CD4-positive, alpha-beta T cell (primary cell): ENCODE measurements at regions not wholly inside any gene's neighbourhood (a gene's known extent, or its start where the extent isn't known, plus 50 kb on each side); places are given as distances from the start of the nearest gene placed in this dataset.

Source experiments
- ATAC-seq: fragments of 200-7000 bp; cut with Tn5 transposase; one replicate; pipeline ENCODE4 v1.10.0; 2022; ENCODE audit warnings: mild to moderate bottlenecking; ENCODE audit not compliant: poor library complexity
- CTCF ChIA-PET: fragments of 350-600 bp; sonication (Branson Sonifier 250); formaldehyde crosslinking; loops from one replicate; lab custom pipeline; 2021; ENCODE audit warnings: antibody characterized with exemption, inconsistent platforms; lab: Charles Lee
- POLR2A ChIA-PET: fragments of 350-600 bp; sonication (Branson Sonifier 250); formaldehyde crosslinking; loops from one replicate; lab custom pipeline; 2021; ENCODE audit warnings: antibody characterized with exemption, inconsistent platforms; lab: Charles Lee
- DNase-seq, 14 experiments: peaks; one replicate each; pipeline ENCODE4 v3.0.0-alpha.2; 2013 to 2020; ENCODE audit warnings: mixed read lengths in 2 of 14
- H3K27ac ChIP-seq, 2 donors: one replicate each; pipeline versions ENCODE4 v1.5.1 to v1.7.0; 2013; ENCODE audit warnings: low read length in 2 of 2, low read depth in 1 of 2, mild to moderate bottlenecking in 1 of 2
- H3K27me3 ChIP-seq, 2 experiments: 1 replicate in 1 of 2; 2 replicates in 1 of 2; pipeline versions ENCODE4 v1.6.1 to v1.7.0; 2013; ENCODE audit warnings: low read length in 2 of 2, control low read depth in 1 of 2, mild to moderate bottlenecking in 1 of 2, moderate library complexity in 1 of 2; ENCODE audit not compliant: insufficient read depth in 2 of 2, control insufficient read depth in 1 of 2
- H3K36me3 ChIP-seq: one replicate; pipeline ENCODE4 v1.6.1; 2013; ENCODE audit warnings: low read length, control low read depth; ENCODE audit not compliant: insufficient read depth
- H3K4me1 ChIP-seq: one replicate; pipeline ENCODE4 v1.6.1; 2013; ENCODE audit warnings: low read length, control low read depth; ENCODE audit not compliant: insufficient read depth
- H3K4me3 ChIP-seq: one replicate; pipeline ENCODE4 v1.5.1; 2013; ENCODE audit warnings: mild to moderate bottlenecking, low read length, moderate library complexity
- H3K9me3 ChIP-seq, 2 experiments: 1 replicate in 1 of 2; 2 replicates in 1 of 2; pipeline versions ENCODE4 v1.6.1 to v1.7.0; 2013; ENCODE audit warnings: low read length in 2 of 2, mild to moderate bottlenecking in 2 of 2, control low read depth in 1 of 2, moderate library complexity in 1 of 2; ENCODE audit not compliant: control insufficient read depth in 1 of 2, insufficient read depth in 1 of 2
- H3K27ac Mint-ChIP-seq: one replicate; pipeline ENCODE4 v1.8.0; 2020; ENCODE audit warnings: mixed read lengths
- H3K27me3 Mint-ChIP-seq: one replicate; pipeline ENCODE4 v1.8.0; 2021; ENCODE audit warnings: mixed read lengths
- H3K36me3 Mint-ChIP-seq: one replicate; pipeline ENCODE4 v1.8.0; 2021; ENCODE audit warnings: low read depth, mixed read lengths
- H3K4me1 Mint-ChIP-seq: one replicate; pipeline ENCODE4 v1.8.0; 2021; ENCODE audit warnings: low read depth, mixed read lengths
- H3K4me3 Mint-ChIP-seq: one replicate; pipeline ENCODE4 v1.8.0; 2020; ENCODE audit warnings: mild to moderate bottlenecking, mixed read lengths
- H3K9me3 Mint-ChIP-seq: one replicate; pipeline ENCODE4 v1.8.0; 2020; ENCODE audit warnings: mixed read lengths
- CTCF ChIP-seq: fragments of 200-600 bp; IDR thresholded peaks from one replicate; pipeline ENCODE4 v1.8.0; 2022; ENCODE audit warnings: antibody characterized with exemption, mild to moderate bottlenecking
- intact Hi-C, 2 experiments: fragments of 100-400 bp; cut with DNase I in 1 of 2; cut with micrococcal nuclease in 1 of 2; formaldehyde crosslinking; loops; one replicate each; pipeline versions ENCODE4 v1.15.1 to v1.9.0; 2023 to 2025; cut with DNase I, micrococcal nuclease

DNA sequence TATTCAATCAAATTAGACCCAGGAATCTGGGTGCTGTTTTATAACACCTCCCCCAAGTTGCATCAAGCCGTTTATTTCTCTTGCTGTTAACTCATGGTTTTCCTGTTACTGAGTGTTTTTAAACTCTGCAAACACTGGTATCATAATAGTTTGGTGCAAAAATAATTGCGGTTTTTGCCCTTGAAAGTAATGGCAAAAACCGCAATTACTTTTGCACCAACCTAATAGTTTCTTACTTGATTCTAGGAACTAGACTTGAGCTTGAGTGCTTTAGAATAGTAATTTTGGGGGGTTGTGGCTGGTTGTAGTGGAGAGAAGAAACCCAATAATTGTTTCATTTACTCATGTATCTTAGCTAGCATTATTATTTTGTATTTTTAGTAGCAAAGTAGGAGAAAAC lies 156.6 kb downstream of the FHIP1A start:
- ChIA-PET POLR2A (no interaction called here), CTCF (no interaction called here)

GRCh38 chr4:151566053-151566452 lies 157.1 kb downstream of the FHIP1A start:
- Histone ChIP-seq H3K9me3 (no peaks in the 10 kb centered on the region), H3K4me1 (no peaks in the 10 kb centered on the region), H3K27me3 (peaks cover 0 to 10% of the 10 kb centered on the region in 2 experiments), H3K4me3 (no peak overlapping the region), H3K27ac (no peak overlapping the region), H3K36me3 (no peaks in the 10 kb centered on the region)
- Mint-ChIP-seq H3K36me3 (no peaks in the 10 kb centered on the region), H3K4me3 (no peak overlapping the region), H3K27me3 (peaks cover 35% of the 10 kb centered on the region), H3K27ac (no peak overlapping the region), H3K9me3 (no peaks in the 10 kb centered on the region), H3K4me1 (peaks cover 11% of the 10 kb centered on the region)
- ChIA-PET POLR2A (no interaction called here), CTCF (no interaction called here)
- intact Hi-C loops, result no loop called here
- ATAC-seq (no peak), DNase-seq (no peak)
- TF ChIP-seq CTCF, result no peak

More for the DNA sequence above, 156.6 kb downstream of the FHIP1A start:
- H3K9me3 Mint-ChIP-seq, result no peaks in the 10 kb centered on the region
- Histone ChIP-seq H3K36me3 (no peaks in the 10 kb centered on the region), H3K4me3 (no peak overlapping the region), H3K4me1 (no peaks in the 10 kb centered on the region), H3K9me3 (no peaks in the 10 kb centered on the region), H3K27ac (no peak overlapping the region), H3K27me3 (peaks cover 0 to 10% of the 10 kb centered on the region in 2 experiments)
- H3K4me1 Mint-ChIP-seq, result peaks cover 11% of the 10 kb centered on the region
- H3K27me3 Mint-ChIP-seq, result peaks cover 38% of the 10 kb centered on the region
- intact Hi-C loops, result no loop called here
- no peak overlapping the region for H3K27ac Mint-ChIP-seq
- no peak overlapping the region for H3K4me3 Mint-ChIP-seq
- ATAC-seq, result no peak
- no peak for TF ChIP-seq CTCF
- no peaks in the 10 kb centered on the region for H3K36me3 Mint-ChIP-seq
- DNase-seq, result no peak

DNA sequence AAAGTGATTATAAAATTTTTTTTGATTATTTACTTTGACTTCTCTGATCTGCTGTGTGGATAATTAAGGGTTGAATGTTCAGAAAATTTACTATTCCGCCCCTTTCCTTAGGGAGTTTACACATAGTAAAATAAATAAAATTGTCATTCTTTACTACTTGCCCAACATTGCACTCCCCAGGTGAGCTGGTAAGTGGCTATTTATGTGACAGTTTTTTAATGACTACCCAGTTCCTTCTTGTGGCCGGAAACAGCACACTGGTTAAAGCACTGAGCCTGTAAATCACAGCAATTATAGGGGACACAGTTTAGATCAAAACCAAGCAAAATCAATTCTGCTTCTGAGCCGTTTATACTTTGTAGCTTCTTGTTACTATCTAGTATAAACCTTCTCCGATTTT lies 158.1 kb downstream of the FHIP1A start:
- no peak overlapping the region for H3K27ac ChIP-seq
- Mint-ChIP-seq H3K27me3 (peaks cover 33% of the 10 kb centered on the region), H3K36me3 (no peaks in the 10 kb centered on the region), H3K27ac (no peak overlapping the region), H3K9me3 (no peaks in the 10 kb centered on the region), H3K4me3 (no peak overlapping the region), H3K4me1 (peaks cover 11% of the 10 kb centered on the region)
- ATAC-seq, result no peak
- H3K9me3 ChIP-seq, result no peaks in the 10 kb centered on the region
- POLR2A ChIA-PET, result no interaction called here
- H3K4me3 ChIP-seq, result no peak overlapping the region
- DNase-seq, result no peak
- intact Hi-C loops, result no loop called here
- no peak for TF ChIP-seq CTCF
- H3K4me1 ChIP-seq, result no peaks in the 10 kb centered on the region
- CTCF ChIA-PET, result interaction anchor here (0.5 kb wide), 1 partner anchor 1054 kb away, joined by 3 read pairs; no protein-coding TSS in a partner anchor
- peaks cover 0 to 10% of the 10 kb centered on the region in 2 experiments for H3K27me3 ChIP-seq
- H3K36me3 ChIP-seq, result no peaks in the 10 kb centered on the region
